AG04449 (cell line): ENCODE measurements at regions not wholly inside any gene's neighbourhood (a gene's known extent, or its start where the extent isn't known, plus 50 kb on each side); places are given as distances from the start of the nearest gene placed in this dataset.

Experiments
- CTCF ChIA-PET: fragments of 350-600 bp; formaldehyde crosslinking; extraction: SDS; loops from one replicate; lab custom pipeline; 2021; ENCODE audit warnings: antibody characterized with exemption; lab: Yijun Ruan, JAX
- POLR2A ChIA-PET: fragments of 400-600, 350-600 bp; formaldehyde crosslinking; extraction: SDS; loops from one replicate; lab custom pipeline; 2020; ENCODE audit warnings: antibody characterized with exemption, inconsistent platforms; lab: Yijun Ruan, JAX
- DNase-seq: peaks from one replicate; pipeline ENCODE4 v3.0.0-alpha.2; 2010; ENCODE audit warnings: low read depth, low spot score
- H3K4me3 ChIP-seq: 2 replicates; pipeline ENCODE4 v1.5.1; 2011; ENCODE audit warnings: low read depth, mild to moderate bottlenecking, control low read depth, low read length
- CTCF ChIP-seq: IDR thresholded peaks from one replicate; pipeline ENCODE4 v1.5.1; 2011; ENCODE audit warnings: mild to moderate bottlenecking, moderate library complexity, low read length, control low read depth, inconsistent platforms; ENCODE audit not compliant: insufficient read depth; ENCODE audit errors: missing control alignments

- CTCF ChIA-PET, result no interaction called here
- POLR2A ChIA-PET, result no interaction called here
- TF ChIP-seq CTCF, result no peak
- DNase-seq, result no peak
- no peak overlapping the region for H3K4me3 ChIP-seq
Observed at GRCh38 chr14:56862836-56863235, 52.6 kb upstream of the OTX2 start.

GRCh38 chr14:56860441-56860840 lies 50.2 kb upstream of the OTX2 start:
- no peak for TF ChIP-seq CTCF
- DNase-seq, result no peak
- no peak overlapping the region for H3K4me3 ChIP-seq
- ChIA-PET POLR2A (no interaction called here), CTCF (no interaction called here)
